Natural killer cell (primary cell): ENCODE measurements at regions not wholly inside any gene's neighbourhood (a gene's known extent, or its start where the extent isn't known, plus 50 kb on each side); places are given as distances from the start of the nearest gene placed in this dataset.

Source experiments
- ATAC-seq, 3 donors: fragments of 150-1000 bp in 2 of 3; fragments of 200-7000 bp in 1 of 3; cut with Tn5 transposase; 1 replicate in 1 of 3; 2 replicates in 2 of 3; pipeline ENCODE4 v1.10.0; 2021; ENCODE audit warnings: mild to moderate bottlenecking in 2 of 3, moderate library complexity in 2 of 3
- DNase-seq, 2 donors: peaks; one replicate each; pipeline versions ENCODE4 v3.0.0 to v3.0.0-alpha.2; 2013 to 2021; ENCODE audit warnings: mixed read lengths in 1 of 2
- H3K27ac ChIP-seq: one replicate; pipeline ENCODE4 v1.5.1; 2013; ENCODE audit warnings: mild to moderate bottlenecking, low read length
- H3K27me3 ChIP-seq: one replicate; pipeline ENCODE4 v1.6.1; 2013; ENCODE audit warnings: low read length; ENCODE audit not compliant: control insufficient read depth, insufficient read depth
- H3K36me3 ChIP-seq: one replicate; pipeline ENCODE4 v1.6.1; 2013; ENCODE audit warnings: low read length; ENCODE audit not compliant: control insufficient read depth, insufficient read depth
- H3K4me1 ChIP-seq: one replicate; pipeline ENCODE4 v1.6.1; 2013; ENCODE audit warnings: low read length; ENCODE audit not compliant: control insufficient read depth, insufficient read depth
- H3K4me3 ChIP-seq: one replicate; pipeline ENCODE4 v1.5.1; 2013; ENCODE audit warnings: low read length
- H3K9me3 ChIP-seq: one replicate; pipeline ENCODE4 v1.6.1; 2013; ENCODE audit warnings: low read length; ENCODE audit not compliant: control insufficient read depth, insufficient read depth
- H3K27ac Mint-ChIP-seq, 2 donors: one replicate each; pipeline ENCODE4 v1.8.0; 2022; ENCODE audit warnings: mild to moderate bottlenecking in 2 of 2, mixed read lengths in 2 of 2, moderate library complexity in 1 of 2
- H3K27me3 Mint-ChIP-seq, 2 donors: one replicate each; pipeline ENCODE4 v1.8.0; 2022; ENCODE audit warnings: low read depth in 2 of 2, mixed read lengths in 2 of 2
- H3K36me3 Mint-ChIP-seq: one replicate; pipeline ENCODE4 v1.8.0; 2022; ENCODE audit warnings: mixed read lengths
- H3K4me1 Mint-ChIP-seq, 2 donors: one replicate each; pipeline ENCODE4 v1.8.0; 2022; ENCODE audit warnings: mixed read lengths in 2 of 2
- H3K4me3 Mint-ChIP-seq: one replicate; pipeline ENCODE4 v1.8.0; 2022; ENCODE audit warnings: mild to moderate bottlenecking, moderate library complexity, mixed read lengths
- H3K9me3 Mint-ChIP-seq, 2 donors: one replicate each; pipeline ENCODE4 v1.8.0; 2022; ENCODE audit warnings: mixed read lengths in 2 of 2
- WGBS: methylation state at CpG from one replicate; pipeline ENCODE4 v1.1.7; 2013; ENCODE audit warnings: missing lambda C conversion rate; ENCODE audit not compliant: insufficient coverage; 5-methylcytosine and 5-hydroxymethylcytosine counted together
- intact Hi-C: fragments of 100-400 bp; cut with micrococcal nuclease; formaldehyde crosslinking; loops from one replicate; pipeline ENCODE4 v1.14.2; 2022
- TF ChIP-seq, protein P1 (sequence below): fragments of 200-600 bp; IDR thresholded peaks from one replicate; pipeline ENCODE4 v1.8.0; 2022; ENCODE audit warnings: antibody characterized with exemption

DNA sequence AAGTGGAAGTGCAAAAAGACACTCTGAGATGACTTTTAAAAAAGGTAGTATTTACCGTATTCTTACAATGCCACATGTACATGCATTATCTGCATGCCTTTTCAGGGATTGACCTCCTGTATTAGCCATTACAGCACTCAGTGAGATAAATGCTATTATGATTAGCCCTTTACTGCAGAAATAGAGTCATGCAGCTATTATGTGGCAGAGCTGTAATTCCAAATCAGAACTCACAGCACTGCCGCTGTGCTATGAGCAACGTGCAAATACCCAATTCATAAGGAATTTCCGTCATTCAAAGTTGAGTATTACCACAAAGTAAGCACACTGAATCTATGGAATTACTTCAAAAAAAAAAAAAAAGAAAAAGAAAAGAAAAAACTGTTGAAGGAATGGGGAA lies 92.1 kb upstream of the SMAD1 start:
- Histone ChIP-seq H3K4me1 (no peaks in the 10 kb centered on the region), H3K36me3 (no peaks in the 10 kb centered on the region), H3K9me3 (no peaks in the 10 kb centered on the region), H3K27me3 (no peaks in the 10 kb centered on the region), H3K4me3 (no peak overlapping the region), H3K27ac (no peak overlapping the region)
- no peak overlapping the region for H3K4me3 Mint-ChIP-seq
- intact Hi-C loops = no loop called here
- no peaks in the 10 kb centered on the region for H3K4me1 Mint-ChIP-seq
- no peak for ATAC-seq
- H3K27me3 Mint-ChIP-seq = peaks cover 9 to 11% of the 10 kb centered on the region in 2 donors
- DNase-seq = no peak
- peaks cover 2 to 4% of the 10 kb centered on the region in 2 donors for H3K9me3 Mint-ChIP-seq
- TF ChIP-seq, protein P1, sequence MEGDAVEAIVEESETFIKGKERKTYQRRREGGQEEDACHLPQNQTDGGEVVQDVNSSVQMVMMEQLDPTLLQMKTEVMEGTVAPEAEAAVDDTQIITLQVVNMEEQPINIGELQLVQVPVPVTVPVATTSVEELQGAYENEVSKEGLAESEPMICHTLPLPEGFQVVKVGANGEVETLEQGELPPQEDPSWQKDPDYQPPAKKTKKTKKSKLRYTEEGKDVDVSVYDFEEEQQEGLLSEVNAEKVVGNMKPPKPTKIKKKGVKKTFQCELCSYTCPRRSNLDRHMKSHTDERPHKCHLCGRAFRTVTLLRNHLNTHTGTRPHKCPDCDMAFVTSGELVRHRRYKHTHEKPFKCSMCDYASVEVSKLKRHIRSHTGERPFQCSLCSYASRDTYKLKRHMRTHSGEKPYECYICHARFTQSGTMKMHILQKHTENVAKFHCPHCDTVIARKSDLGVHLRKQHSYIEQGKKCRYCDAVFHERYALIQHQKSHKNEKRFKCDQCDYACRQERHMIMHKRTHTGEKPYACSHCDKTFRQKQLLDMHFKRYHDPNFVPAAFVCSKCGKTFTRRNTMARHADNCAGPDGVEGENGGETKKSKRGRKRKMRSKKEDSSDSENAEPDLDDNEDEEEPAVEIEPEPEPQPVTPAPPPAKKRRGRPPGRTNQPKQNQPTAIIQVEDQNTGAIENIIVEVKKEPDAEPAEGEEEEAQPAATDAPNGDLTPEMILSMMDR = no peak
- no peak overlapping the region for H3K27ac Mint-ChIP-seq
- no peaks in the 10 kb centered on the region for H3K36me3 Mint-ChIP-seq
- WGBS = 97% methylated on average over 3 of the region's 4 CpGs

DNA sequence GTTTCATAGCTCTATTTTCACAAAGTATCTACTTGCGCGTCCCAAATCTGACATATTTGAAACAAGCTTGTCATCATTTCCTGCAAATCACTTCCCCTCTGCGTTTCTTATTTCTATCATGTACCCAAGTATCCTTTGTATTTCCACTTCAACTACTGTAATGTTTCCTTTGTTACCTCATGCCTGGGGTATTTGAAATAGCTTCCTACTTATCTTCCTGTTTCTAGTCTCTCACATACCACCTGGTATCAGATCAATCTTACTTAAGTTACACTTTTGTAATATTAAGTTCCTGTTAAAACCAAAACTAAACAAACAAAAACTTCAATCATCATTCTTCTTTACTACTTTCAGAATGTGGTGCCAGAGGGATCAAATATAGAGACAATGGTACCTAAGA lies 93.6 kb upstream of the SMAD1 start:
- H3K9me3 Mint-ChIP-seq = peaks cover 4 to 6% of the 10 kb centered on the region in 2 donors
- H3K27me3 Mint-ChIP-seq = peaks cover 9 to 11% of the 10 kb centered on the region in 2 donors
- Histone ChIP-seq H3K36me3 (no peaks in the 10 kb centered on the region), H3K4me1 (no peaks in the 10 kb centered on the region), H3K27ac (no peak overlapping the region), H3K4me3 (no peak overlapping the region), H3K27me3 (no peaks in the 10 kb centered on the region), H3K9me3 (no peaks in the 10 kb centered on the region)
- WGBS = 44% methylated on average over 3 of the region's 3 CpGs
- no peak overlapping the region for H3K4me3 Mint-ChIP-seq
- no peaks in the 10 kb centered on the region for H3K4me1 Mint-ChIP-seq
- intact Hi-C loops = no loop called here
- no peak overlapping the region for H3K27ac Mint-ChIP-seq
- no peaks in the 10 kb centered on the region for H3K36me3 Mint-ChIP-seq
- DNase-seq (no peak), ATAC-seq (no peak)
- TF ChIP-seq, protein P1 = no peak

DNA sequence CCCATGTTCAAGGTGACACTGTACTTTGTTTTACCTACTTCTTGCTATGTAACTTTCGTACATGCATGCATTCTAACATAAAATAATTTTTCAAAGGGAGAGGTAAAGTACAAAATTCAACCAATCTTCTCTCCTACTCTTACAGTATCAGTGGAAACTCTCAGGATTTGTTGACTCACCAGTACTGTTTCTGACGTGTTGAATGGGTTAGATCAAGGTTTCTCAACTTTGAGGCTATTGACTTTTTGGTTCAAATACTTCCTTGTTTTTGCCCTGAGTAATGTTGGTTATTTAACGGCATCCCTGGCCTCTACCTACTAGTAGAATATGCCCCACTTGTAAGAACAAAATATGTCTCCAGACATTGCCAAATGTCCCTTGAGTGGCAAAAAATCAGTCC lies 94.6 kb upstream of the SMAD1 start:
- H3K4me1 ChIP-seq = no peaks in the 10 kb centered on the region
- intact Hi-C loops = no loop called here
- H3K9me3 Mint-ChIP-seq = peaks cover 4 to 6% of the 10 kb centered on the region in 2 donors
- no peaks in the 10 kb centered on the region for H3K4me1 Mint-ChIP-seq
- H3K4me3 Mint-ChIP-seq = no peak overlapping the region
- 86% methylated on average over 2 of the region's 3 CpGs for WGBS
- no peaks in the 10 kb centered on the region for H3K36me3 ChIP-seq
- H3K4me3 ChIP-seq = no peak overlapping the region
- ATAC-seq = no peak
- H3K27me3 Mint-ChIP-seq = peaks cover 9 to 11% of the 10 kb centered on the region in 2 donors
- no peaks in the 10 kb centered on the region for H3K27me3 ChIP-seq
- TF ChIP-seq, protein P1 = no peak
- no peak for DNase-seq
- no peaks in the 10 kb centered on the region for H3K36me3 Mint-ChIP-seq
- no peaks in the 10 kb centered on the region for H3K9me3 ChIP-seq
- no peak overlapping the region for H3K27ac ChIP-seq
- H3K27ac Mint-ChIP-seq = no peak overlapping the region

DNA sequence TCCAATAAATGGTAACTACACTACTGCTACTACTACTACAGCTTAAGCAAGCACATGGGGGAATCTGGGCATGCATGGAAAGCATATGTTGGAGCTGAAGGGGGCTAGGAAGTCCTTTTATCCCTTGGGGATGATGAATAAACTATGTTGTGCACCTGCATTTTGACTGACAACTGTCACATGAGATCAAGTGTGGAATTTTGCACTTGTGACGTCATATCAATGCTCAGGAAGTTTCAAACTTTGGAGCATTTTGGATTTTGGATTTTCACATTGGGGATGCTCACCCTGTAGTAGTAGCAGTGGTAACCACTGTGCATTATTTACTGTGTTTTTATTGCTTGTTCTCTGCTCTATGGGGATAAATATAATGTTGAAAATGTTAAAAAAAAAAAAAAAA lies 100.5 kb upstream of the SMAD1 start:
- Mint-ChIP-seq H3K27me3 (no peaks in the 10 kb centered on the region), H3K36me3 (no peaks in the 10 kb centered on the region), H3K9me3 (peaks cover 2 to 4% of the 10 kb centered on the region in 2 donors), H3K4me1 (no peaks in the 10 kb centered on the region), H3K4me3 (no peak overlapping the region), H3K27ac (no peak overlapping the region)
- Histone ChIP-seq H3K4me1 (no peaks in the 10 kb centered on the region), H3K27me3 (no peaks in the 10 kb centered on the region), H3K4me3 (no peak overlapping the region), H3K27ac (no peak overlapping the region), H3K36me3 (no peaks in the 10 kb centered on the region), H3K9me3 (no peaks in the 10 kb centered on the region)
- WGBS = 68% methylated on average over 1 of the region's 1 CpG
- DNase-seq (no peak), ATAC-seq (no peak)
- TF ChIP-seq, protein P1 = no peak
- intact Hi-C loops = no loop called here
